Upper lobe of left lung (tissue), 6 donors: ENCODE measurements at regions not wholly inside any gene's neighbourhood (a gene's known extent, or its start where the extent isn't known, plus 50 kb on each side); places are given as distances from the start of the nearest gene placed in this dataset.

Source experiments
- ATAC-seq, 2 donors: fragments of 200-7000 bp; cut with Tn5 transposase; one replicate each; pipeline ENCODE4 v1.9.1; 2022; ENCODE audit warnings: mild to moderate bottlenecking in 2 of 2, moderate library complexity in 2 of 2; ENCODE audit not compliant: low FRiP score in 2 of 2
- DNase-seq, 2 donors: peaks; one replicate each; pipeline ENCODE4 v3.0.0-alpha.2; 2019 to 2020
- H3K27ac ChIP-seq, 4 donors: fragments of 200-600 bp; sonication (generic); one replicate each; pipeline ENCODE4 v1.5.1; 2016 to 2019
- H3K27me3 ChIP-seq, 4 donors: fragments of 200-600 bp; sonication (generic); one replicate each; pipeline ENCODE4 v1.5.1; 2017 to 2019
- H3K36me3 ChIP-seq, 4 donors: fragments of 200-600 bp; sonication (generic); one replicate each; pipeline ENCODE4 v1.5.1; 2016 to 2019
- H3K4me1 ChIP-seq, 4 donors: fragments of 200-600 bp; sonication (generic); one replicate each; pipeline ENCODE4 v1.5.1; 2018 to 2019
- H3K4me3 ChIP-seq, 4 donors: fragments of 200-600 bp; sonication (generic); one replicate each; pipeline ENCODE4 v1.5.1; 2017 to 2019; ENCODE audit warnings: mild to moderate bottlenecking in 2 of 4, moderate library complexity in 1 of 4
- H3K9me3 ChIP-seq, 4 donors: fragments of 200-600 bp; sonication (generic); one replicate each; pipeline ENCODE4 v1.5.1; 2018 to 2019
- CTCF ChIP-seq, 6 experiments: fragments of 450-650 bp in 4 of 6; fragments of 200-600 bp in 2 of 6; sonication (generic) in 2 of 6; IDR thresholded peaks; one replicate each; pipeline ENCODE4 v1.5.1; 2016 to 2019; ENCODE audit warnings: antibody characterized with exemption in 6 of 6
- EP300 ChIP-seq, 4 donors: sonication (generic); formaldehyde crosslinking; IDR thresholded peaks; one replicate each; pipeline ENCODE4 v1.5.1; 2017; ENCODE audit warnings: antibody characterized with exemption in 4 of 4, control low read depth in 2 of 4
- POLR2A ChIP-seq, 4 donors: fragments of 450-650 bp; IDR thresholded peaks; one replicate each; pipeline ENCODE4 v1.5.1; 2016 to 2017; ENCODE audit warnings: antibody characterized with exemption in 4 of 4, mild to moderate bottlenecking in 2 of 4
- POLR2AphosphoS5 ChIP-seq, 2 donors: sonication (generic); formaldehyde crosslinking; IDR thresholded peaks; one replicate each; pipeline ENCODE4 v1.5.1; 2017; ENCODE audit warnings: antibody characterized with exemption in 2 of 2
- WGBS, 2 donors: methylation state at CpG; one replicate each; pipeline ENCODE4 v1.1.5; 2017 to 2018; 5-methylcytosine and 5-hydroxymethylcytosine counted together
- donor health status: DM: no; HTN: no; CAD: no; lungs with moderate emphysema.
- donor health status: DM: no; HTN: yes; CAD: no; lungs with severe emphysema.

- no peak for DNase-seq
- H3K27me3 ChIP-seq, result no peaks in the 10 kb centered on the region
- H3K4me1 ChIP-seq, result no peaks in the 10 kb centered on the region
- 62 to 67% methylated on average over 10 of the region's 10 CpGs for WGBS, 2 donors
- no peak for ATAC-seq
- H3K36me3 ChIP-seq, result no peaks in the 10 kb centered on the region
- no peak for TF ChIP-seq CTCF (IDR thresholded peaks at IDR 0.05)
- TF ChIP-seq EP300 (IDR thresholded peaks at IDR 0.05), result no peak
- no peak for TF ChIP-seq POLR2AphosphoS5 (IDR thresholded peaks at IDR 0.05)
- no peak for TF ChIP-seq POLR2A (IDR thresholded peaks at IDR 0.05)
- H3K27ac ChIP-seq, result no peak overlapping the region
- no peaks in the 10 kb centered on the region for H3K9me3 ChIP-seq
- no peak overlapping the region for H3K4me3 ChIP-seq
Measured at GRCh38 chr11:109818290-109818689, 274.9 kb upstream of the ZC3H12C start.

GRCh38 chr11:109819410-109819809 lies 273.8 kb upstream of the ZC3H12C start:
- ATAC-seq (no peak), DNase-seq (no peak)
- Histone ChIP-seq H3K4me3 (no peak overlapping the region), H3K27ac (no peak overlapping the region), H3K4me1 (no peaks in the 10 kb centered on the region), H3K9me3 (no peaks in the 10 kb centered on the region), H3K36me3 (no peaks in the 10 kb centered on the region), H3K27me3 (no peaks in the 10 kb centered on the region)
- WGBS, 2 donors, result 32 to 34% methylated on average over 3 of the region's 3 CpGs
- TF ChIP-seq CTCF (IDR thresholded peaks at IDR 0.05) (no peak), EP300 (IDR thresholded peaks at IDR 0.05) (no peak), POLR2A (IDR thresholded peaks at IDR 0.05) (no peak), POLR2AphosphoS5 (IDR thresholded peaks at IDR 0.05) (no peak)

GRCh38 chr11:109821511-109821910 lies 271.7 kb upstream of the ZC3H12C start:
- DNase-seq (no peak), ATAC-seq (no peak)
- WGBS, 2 donors, result 44 to 52% methylated on average over 2 of the region's 2 CpGs
- no peaks in the 10 kb centered on the region for H3K9me3 ChIP-seq
- no peaks in the 10 kb centered on the region for H3K4me1 ChIP-seq
- TF ChIP-seq EP300 (IDR thresholded peaks at IDR 0.05) (no peak), CTCF (IDR thresholded peaks at IDR 0.05) (no peak), POLR2AphosphoS5 (IDR thresholded peaks at IDR 0.05) (no peak), POLR2A (IDR thresholded peaks at IDR 0.05) (no peak)
- no peak overlapping the region for H3K27ac ChIP-seq
- no peaks in the 10 kb centered on the region for H3K27me3 ChIP-seq
- no peaks in the 10 kb centered on the region for H3K36me3 ChIP-seq
- H3K4me3 ChIP-seq, result no peak overlapping the region

GRCh38 chr11:109822436-109823102 lies 270.6 kb upstream of the ZC3H12C start:
- Histone ChIP-seq H3K36me3 (no peaks in the 10 kb centered on the region), H3K4me1 (no peaks in the 10 kb centered on the region), H3K9me3 (no peaks in the 10 kb centered on the region), H3K27me3 (no peaks in the 10 kb centered on the region), H3K27ac (no peak overlapping the region), H3K4me3 (no peak overlapping the region)
- ATAC-seq (no peak), DNase-seq (no peak)
- 85 to 88% methylated on average over 6 of the region's 6 CpGs for WGBS, 2 donors
- no peak for TF ChIP-seq CTCF (IDR thresholded peaks at IDR 0.05)

- no peak overlapping the region for H3K4me3 ChIP-seq
- no peak overlapping the region for H3K27ac ChIP-seq
- no peaks in the 10 kb centered on the region for H3K9me3 ChIP-seq
- H3K36me3 ChIP-seq, result no peaks in the 10 kb centered on the region
- H3K4me1 ChIP-seq, result no peaks in the 10 kb centered on the region
- no peaks in the 10 kb centered on the region for H3K27me3 ChIP-seq
- ATAC-seq, result no peak
- DNase-seq, result no peak
- no peak for TF ChIP-seq EP300 (IDR thresholded peaks at IDR 0.05)
- no peak for TF ChIP-seq CTCF (IDR thresholded peaks at IDR 0.05)
- TF ChIP-seq POLR2A (IDR thresholded peaks at IDR 0.05), result no peak
- TF ChIP-seq POLR2AphosphoS5 (IDR thresholded peaks at IDR 0.05), result no peak
- 54 to 57% methylated on average over 1 of the region's 1 CpG for WGBS, 2 donors
Measured at GRCh38 chr11:109828387-109828786, 264.8 kb upstream of the ZC3H12C start.
